COR-L47 (cell line): ENCODE measurements at regions not wholly inside any gene's neighbourhood (a gene's known extent, or its start where the extent isn't known, plus 50 kb on each side); places are given as distances from the start of the nearest gene placed in this dataset.

Experiments
- DNase-seq: peaks from one replicate; lab custom pipeline; 2025; lab: John Stamatoyannopoulos, UW

DNA sequence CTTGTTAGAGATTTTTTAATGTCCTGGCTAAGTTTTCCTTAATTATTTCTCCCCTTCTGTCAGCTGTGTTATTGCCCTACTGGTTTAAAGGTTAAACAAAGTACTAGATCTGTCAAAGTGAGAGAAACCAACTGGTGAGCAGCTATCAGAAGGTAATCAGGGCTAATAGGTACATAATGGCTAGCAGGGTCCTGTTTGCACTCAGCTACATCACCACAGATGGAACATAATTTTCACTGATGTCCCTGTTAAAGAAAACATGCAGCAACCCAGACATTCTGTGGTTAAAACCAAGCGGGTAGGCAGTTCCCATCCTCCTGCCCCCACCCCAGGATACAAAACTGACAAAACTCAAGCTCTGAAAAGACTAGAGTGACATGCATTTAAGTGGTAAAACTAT lies 473.9 kb downstream of the NR2F1-AS1 start:
- DNase-seq, result no peak

DNA sequence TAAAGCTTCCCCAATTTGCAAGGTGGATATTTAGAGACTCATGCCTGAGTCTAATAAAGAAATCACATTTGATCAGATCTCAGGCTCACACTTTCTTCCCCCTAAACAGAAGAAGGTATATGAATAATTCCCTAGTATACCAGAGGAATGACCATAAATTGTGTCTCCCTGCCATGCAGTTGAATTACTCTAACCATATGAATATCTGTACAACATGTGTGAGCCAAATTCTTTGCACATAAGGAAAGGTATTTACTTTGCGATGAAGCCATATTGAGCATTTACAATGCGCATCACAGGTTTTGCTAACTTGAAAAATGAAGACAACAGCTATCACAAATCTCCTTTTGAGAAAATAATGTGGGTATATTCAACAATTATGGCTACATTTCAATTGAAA lies 479.4 kb downstream of the NR2F1-AS1 start:
- DNase-seq, result no peak

DNA sequence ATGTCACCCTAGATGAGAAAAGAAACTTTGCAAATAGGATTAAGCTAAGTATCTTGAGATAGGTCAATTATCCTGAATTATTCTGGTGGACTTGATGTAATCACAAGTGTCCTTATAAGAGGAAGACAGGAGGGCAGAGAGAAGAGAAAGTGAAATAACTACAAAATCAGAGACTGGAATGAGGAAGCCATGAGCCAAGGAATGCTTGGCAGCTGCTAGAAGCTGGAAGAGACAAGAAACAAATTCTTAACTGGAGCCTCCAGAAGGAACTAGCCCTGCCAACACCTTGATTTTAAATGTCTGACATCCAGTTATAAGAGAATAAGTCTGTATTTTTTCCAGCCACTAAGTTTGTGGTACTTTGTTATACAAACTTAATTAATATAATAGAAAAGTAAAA lies 480.0 kb downstream of the NR2F1-AS1 start:
- DNase-seq, result no peak

DNA sequence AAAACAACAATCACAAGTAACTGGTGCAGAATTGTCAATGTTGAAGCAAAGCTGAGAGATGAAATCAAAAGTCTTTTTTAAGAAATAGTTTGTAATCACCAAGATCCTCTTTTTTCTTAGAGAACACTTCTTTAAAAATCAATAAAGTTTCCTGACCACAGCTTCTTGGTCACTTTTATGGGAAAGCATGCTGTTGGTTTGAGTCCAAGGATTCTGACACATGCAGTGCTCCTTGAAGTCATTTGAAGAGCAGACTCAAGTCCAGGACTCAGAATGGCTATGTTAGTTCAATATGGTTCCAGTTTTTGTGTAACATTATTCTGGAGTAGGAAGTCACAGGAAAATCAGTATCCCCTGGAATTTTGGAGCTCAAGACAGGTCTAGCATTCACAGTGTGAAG lies 480.6 kb downstream of the NR2F1-AS1 start:
- DNase-seq, result no peak

DNA sequence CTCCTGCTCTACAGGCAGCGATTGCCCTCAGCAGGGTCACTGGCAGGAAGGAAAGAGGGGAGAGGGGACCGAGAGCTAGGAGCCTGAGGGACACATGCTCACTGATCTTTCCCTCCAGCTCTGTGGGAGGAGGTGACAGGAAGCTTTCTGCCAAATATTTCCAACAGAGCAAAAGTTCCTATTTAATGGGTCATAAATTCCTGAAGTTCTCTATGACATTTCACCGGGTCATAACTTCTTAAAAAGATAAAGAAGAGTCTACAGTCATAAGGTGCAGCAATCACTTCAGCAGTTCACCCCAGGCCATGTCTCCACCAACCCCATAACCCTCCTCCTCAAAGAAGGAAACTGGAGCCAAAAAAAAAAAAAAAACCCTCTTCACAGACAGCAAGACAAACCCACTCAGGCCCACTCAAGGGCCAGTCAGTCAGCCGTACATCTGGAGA lies 481.1 kb downstream of the NR2F1-AS1 start:
- no peak for DNase-seq

DNA sequence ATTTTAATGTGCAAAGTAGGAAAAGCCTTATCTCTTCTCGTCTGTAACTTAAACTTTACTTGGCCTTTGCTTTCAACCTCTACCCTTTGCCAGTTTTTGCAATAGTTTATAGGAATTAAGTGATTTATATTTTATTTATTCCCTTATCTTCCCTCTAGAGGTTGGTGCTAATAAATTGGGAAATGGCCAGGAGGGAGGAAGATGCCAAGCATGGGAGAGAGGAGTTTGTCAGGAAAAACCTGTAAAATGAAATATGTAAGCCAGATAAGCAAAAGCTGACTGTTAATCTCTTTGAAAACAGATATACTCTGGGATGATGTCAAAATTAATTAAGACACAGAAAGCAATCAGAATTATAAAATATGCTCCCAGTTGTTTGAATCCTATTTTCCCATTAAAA lies 484.5 kb downstream of the NR2F1-AS1 start:
- no peak for DNase-seq

DNA sequence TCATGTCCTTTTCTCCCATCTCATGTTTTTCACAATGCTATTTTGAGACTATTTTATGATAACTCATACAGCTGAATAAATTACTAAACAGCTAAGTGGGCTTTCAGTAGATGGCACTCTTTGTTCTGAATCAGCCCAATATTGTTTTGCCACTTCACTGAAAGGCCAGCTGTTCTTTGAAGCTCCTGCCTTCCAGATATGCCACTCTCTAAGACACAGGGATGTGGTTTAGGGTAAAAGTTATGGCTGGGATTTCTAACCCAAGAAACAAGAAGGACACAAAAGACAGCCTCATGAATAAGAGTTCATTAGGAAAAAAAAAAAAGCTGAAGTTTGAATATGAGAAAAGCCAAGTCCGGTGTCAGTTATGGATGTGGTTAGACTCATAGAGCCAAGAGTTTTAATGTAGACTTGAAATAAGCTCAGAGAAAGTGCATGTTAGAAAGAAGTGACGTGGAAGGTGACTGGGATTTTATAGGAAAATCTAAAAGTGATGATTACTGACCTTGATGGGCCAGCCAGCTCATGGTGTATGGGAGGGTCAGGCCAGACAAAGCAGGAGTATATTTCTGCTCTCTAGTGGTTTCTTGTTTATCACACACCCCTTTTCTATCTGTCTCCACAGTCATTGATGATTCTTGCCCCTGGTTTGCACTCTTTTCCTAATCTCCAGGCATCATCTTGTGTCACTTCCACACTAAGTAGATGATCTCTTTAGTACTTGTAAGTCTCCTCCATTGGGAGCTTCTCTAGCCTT lies 488.5 kb downstream of the NR2F1-AS1 start:
- no peak for DNase-seq

DNA sequence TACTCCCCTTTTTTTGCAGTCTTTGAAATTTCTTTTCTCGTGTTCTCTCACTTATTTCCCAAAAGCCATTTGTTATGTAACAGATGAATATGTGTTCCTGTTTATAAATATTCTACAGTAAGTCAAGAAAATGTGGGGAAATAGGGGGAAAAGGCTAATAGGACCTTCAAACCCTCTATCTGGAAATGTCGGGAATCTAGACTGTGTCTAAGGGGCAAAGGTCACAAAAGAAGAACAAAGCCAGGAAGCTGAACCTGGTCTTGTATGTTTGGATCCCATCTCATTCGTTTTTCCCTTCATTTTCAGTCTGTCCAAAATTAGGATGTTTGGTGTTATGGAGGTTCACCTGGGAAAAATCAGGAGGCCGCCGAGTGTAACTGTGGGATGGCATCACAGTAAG lies 490.3 kb downstream of the NR2F1-AS1 start:
- no peak for DNase-seq

DNA sequence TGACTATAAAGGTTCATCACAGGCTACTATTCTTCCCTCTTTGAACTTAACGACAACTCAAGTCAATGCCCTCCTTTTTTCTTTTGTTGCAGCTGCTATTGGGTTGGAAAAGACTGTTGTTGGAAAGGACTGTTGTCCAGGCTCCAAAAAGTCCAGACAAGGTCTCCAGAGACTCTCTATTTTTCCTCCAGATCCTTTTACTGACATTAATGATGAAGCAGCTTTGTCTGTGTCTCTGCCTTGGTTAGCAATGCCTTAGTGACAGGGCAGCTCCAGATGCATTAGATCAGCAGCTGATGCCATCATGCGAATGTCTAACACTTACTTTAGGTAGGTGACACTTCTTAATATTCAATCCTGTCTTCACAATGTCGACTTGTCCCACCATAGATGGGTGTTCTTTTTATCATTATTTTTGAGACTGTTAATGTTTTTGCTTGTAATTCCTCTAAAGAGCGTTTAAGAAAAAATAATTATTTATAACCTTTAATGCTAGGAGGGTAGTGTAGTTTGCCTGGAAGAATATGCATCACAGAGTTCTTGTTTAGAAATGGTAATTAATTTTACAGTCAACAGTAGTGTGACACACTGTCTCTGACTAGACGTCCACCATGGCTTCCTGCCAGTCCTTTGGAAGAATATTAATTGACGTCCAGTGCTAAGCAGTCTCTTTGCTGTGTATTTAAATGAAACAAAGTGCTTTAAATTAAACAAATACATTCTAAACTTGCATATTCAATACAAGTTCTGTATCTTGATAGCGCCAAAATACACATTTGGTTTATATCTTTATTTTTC lies 492.2 kb downstream of the NR2F1-AS1 start:
- DNase-seq, result peak; percentile 1

DNA sequence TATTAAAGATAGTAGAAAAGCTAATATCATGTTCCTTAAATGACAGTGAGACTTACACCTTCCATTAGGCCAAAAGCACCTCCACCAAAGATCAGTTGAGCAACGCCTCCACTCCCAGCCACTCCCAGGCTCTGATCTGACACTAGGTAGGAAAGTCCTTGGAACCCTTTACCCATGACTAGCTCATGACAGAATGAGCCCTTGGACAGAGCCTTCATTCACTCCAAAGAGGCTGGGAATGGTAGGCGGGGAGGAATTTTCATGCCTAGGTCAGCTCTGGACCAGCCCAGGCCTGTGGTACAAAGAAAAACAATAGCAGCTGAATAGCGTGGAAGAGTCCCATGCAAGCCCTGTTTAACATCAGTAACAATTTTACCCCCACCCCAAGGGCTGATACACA lies 493.7 kb downstream of the NR2F1-AS1 start:
- no peak for DNase-seq

DNA sequence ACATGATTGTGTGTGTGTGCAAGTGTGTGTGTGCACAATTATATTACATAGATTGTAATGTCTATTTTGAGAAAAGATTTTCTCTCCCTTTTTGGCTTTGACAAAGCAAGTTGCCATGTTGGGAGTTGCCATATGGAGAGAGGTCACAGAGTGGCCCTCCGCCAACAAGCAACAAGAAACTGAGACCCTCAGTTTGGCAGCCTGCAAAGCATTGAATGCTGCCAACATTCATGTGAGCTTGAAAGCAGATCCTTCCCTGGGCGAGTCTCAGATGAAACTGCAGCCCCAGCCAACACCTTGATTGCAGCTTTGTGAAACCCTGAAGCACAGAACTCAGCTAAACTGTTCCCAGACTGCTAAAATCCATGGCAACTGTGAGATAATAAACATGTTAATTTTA lies 498.0 kb downstream of the NR2F1-AS1 start:
- DNase-seq, result no peak

DNA sequence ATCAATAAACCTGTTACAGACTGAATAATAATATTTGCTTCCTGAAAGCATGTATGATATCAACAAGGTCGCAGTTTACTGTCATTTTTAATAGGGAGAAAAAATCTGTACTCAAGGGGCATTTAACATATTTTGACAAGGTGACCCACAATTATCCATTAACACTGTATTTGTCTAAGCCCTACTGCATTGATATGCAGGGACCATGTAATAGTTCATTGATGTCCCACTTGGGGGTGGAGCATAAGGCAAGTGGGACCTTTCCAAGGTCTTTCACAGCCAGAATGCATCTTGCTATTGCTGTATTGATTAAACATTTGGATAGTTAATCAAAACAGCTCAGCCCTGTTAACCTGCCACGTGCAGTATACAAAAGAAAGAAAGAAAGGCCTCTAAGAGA lies 502.0 kb downstream of the NR2F1-AS1 start:
- no peak for DNase-seq

DNA sequence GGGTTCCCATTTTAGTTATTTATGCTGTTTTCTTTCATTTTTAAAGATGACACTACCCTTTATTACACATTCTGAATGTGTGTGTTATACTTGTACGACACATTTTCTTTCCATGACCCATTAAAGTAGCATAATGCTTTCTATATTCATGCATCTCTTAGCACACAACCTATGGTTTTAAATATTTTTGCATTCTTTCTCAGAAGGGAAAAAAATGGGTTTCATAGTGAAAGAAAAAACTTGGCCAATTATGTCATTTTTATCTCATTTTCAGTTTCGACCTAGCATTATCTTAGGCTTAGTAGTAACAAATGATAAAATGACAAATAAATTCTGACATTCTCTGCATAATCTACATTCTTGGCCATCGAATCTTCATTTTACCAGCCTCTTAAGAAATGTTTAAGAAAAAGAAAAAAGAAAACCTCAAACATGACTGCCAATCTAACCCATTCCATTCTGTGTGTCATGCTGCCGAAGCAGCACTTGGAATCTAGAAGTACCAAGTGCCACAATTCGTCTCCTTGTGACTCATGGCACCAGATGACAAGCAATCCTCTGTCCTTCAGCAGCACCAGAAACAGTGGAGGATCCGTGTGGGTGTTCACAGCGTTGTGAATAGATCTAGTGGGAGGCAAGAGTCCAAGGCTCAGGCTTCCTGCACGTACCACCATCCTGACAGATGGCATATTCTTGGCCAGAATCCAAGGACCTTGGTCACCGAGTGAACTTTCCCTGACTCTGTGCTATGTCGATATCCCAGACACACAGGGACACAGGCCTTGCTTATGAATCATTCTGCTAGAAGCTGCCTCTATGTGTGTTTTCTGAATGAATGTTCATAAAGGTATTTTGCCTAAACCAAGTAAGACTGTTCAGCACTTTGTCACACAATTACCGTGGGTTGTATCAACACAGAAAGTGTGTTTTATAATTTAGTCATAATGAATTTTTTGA lies 502.7 kb downstream of the NR2F1-AS1 start:
- DNase-seq, result no peak

DNA sequence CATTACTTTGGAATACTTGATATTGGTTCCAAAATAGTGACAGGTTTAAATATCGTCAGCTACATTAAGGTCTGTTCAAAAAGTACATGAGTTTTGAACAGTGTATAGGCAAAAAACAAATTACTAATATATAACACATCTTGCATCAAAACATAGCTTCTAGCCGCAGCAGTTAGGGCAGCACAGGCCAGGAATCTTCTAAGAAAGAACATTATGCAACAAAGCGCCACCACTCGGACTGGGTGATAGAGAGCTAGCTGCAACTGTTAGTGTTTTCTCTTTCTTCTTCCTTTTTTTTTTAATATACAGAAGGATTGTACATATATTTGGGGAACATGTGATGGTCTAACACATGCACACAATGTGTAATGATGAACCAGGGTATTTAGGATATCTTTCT lies 504.5 kb downstream of the NR2F1-AS1 start:
- DNase-seq, result no peak

DNA sequence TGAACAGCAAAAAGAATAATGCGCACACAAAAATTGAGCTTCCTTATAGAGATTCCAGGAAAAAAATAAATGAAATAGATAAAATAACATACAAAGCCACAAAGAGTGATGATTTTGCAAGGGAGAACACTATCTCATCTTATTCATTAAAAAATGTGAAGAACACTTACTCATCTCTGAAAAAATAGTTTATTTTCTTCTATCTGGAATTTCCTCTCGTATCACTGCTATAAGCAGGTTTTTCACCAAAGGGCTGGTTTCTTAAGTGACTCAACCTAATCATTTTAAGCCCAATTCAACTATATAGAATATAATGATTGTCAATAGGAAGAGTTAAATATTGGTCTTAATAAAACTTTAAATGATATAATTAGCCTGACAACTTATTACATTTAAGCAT lies 504.9 kb downstream of the NR2F1-AS1 start:
- no peak for DNase-seq

DNA sequence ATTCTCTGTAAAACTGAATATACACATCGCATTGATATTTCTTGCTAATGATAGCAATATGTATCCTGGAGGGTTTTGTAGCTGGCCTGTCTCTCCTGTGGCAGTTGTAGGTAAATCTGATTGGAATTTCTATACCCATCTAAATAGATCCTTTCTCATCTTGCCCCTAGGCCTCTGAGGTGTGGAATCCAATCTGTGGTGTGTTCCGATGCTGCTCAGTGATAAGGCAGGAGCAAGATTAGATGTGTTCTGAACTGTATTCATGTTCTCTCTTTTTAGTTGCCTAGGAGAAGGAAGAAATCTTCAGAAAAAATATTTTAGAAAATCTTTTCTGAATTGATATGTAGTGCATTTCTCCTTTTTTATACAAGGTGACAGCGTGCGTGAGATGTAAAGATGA lies 507.5 kb downstream of the NR2F1-AS1 start:
- no peak for DNase-seq

DNA sequence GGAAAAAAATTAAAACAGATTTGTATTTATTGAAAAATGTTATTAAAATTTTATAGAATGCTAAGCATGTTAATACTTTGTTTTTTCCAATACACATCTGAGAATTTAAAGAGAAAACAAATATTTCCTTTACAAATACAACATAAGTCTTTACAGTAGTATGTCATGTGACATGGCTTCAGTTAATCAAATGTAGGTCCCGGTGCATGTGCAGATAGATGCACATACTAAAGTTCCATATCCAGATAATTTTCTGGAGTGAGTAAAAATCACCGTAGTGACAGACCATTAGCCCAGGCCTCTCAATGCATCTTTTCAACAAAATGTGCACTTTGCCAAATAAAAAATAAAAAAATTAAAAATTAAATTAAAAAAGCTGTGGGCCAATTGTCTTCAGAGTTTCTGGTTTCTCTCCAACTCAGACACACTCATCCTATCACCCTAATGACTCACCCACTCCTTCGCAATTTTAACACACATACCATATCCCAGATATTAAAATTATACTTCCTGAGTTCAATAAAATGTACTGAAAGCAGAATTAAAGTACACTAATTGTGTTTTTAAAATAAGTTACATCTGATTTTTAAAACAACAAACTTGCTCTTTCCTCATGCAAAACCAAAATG lies 508.1 kb downstream of the NR2F1-AS1 start:
- DNase-seq, result no peak

DNA sequence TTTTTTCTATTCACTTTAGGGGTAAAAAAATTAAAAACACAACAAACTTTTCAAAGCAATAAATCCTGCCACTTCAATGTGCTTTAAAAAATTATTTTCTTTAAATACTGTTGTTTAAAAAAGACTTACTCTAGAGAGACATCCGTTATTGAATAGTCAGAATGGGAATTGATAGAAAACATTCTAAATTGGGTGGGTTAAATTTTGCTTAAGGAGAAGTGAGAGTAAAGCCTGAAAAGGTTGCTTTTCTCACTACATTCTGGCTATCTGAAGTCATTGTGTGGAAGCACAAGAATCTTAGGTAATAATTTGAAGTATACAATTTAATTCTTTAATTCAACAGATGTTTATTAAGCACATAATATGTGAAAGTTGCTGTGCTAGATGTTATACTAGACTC lies 509.3 kb downstream of the NR2F1-AS1 start:
- DNase-seq, result no peak

DNA sequence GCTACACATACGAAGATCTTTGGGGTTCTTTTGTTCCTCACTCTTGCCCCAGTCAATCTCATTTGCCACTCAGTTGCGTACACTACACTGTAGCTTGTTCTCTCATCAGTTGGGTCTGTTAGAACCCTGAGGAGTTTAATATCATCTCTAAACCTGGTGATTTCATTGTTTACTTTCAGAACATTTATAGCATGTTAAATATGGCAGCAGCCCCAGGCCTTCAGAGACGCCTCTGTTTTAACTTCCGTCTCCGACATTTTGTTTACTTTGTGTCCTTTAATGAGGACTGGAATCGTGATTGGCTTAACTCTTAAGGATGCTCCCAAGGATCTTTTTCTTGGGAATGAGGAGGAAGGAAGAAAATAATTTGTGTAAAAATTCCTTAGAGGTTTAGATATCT lies 510.1 kb downstream of the NR2F1-AS1 start:
- DNase-seq, result no peak

DNA sequence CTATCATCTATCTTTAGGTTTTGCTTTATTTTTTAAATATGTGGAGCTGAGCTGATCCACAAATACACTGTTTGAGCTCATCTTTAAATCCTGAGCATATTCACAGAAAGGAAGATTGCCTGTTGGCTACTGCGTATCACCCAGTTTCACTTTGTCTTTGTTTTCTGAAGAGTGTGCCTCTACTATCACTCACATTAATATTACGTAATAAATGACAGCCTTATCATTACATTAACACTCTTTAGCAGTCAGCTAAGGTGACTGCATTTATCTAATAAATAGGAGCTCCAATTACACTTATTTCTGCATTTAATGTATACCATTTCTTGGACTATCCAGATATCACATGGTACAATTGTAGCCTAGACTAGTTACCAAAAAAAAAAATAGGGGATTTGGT lies 511.7 kb downstream of the NR2F1-AS1 start:
- DNase-seq, result no peak

DNA sequence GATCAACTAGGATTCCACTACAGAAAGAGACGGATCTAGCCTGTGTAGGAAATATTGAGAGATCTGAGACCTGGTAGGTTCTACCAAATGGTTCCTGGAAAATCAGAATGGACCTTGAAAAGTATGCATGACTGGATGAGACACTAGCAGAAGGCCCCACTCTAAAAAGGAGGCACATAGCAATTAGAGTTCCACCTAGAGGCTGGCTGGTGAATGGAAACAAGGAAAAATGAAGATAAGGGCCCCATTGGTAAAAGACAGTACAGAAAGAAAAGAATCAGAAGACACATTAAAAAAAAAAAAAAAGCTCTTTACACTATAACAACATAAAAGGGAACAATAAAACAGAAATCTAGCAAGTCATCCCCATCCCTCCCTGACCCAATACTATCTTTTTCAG lies 518.5 kb downstream of the NR2F1-AS1 start:
- DNase-seq, result no peak

DNA sequence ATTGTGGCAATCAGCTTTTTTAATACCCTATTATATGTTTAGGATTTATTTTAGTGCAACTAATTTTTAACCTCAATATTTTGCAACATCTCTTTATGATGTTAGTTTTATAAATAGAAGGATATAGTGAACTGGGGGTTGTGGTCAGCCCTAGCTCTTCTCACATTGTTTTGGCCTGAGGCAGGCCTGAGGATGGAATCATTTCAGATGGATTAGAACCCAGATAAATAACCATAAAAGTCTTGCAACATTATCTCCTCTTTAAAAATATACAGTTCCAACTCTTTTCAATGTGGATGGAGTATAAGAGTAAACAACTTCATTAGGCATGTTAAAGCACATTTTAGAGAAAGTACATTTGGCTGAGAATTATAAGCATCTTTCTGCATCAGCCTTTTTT lies 522.7 kb downstream of the NR2F1-AS1 start:
- DNase-seq, result no peak
